HG03039 (cell line): ENCODE measurements at regions not wholly inside any gene's neighbourhood (a gene's known extent, or its start where the extent isn't known, plus 50 kb on each side); places are given as distances from the start of the nearest gene placed in this dataset.

Experiments
- ATAC-seq: cut with Tn5 transposase; IDR thresholded peaks from one replicate; pipeline ENCODE4 v1.9.1; 2021; ENCODE audit warnings: mild to moderate bottlenecking, moderate library complexity; ENCODE audit not compliant: unreplicated experiment

DNA sequence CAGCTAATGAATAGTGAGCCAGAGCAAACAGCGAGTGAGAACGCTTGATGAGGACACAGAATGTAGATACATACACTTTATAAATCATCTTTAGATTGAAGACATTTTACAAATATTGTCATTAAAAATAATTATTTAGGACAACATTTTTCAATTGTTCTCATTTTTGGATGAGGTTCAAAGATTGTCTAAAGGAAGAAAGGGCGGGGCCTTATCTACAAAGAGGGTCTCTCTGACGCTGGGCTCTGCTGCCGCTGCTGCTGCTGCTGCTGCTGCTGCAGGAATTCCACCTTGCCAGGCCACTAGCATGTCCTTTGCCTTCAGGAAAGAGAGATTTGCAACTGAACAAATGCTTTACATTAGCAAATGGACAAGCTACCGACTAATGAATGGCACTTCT, 220.7 kb upstream of the TMEM161B start:
- ATAC-seq, result no peak

DNA sequence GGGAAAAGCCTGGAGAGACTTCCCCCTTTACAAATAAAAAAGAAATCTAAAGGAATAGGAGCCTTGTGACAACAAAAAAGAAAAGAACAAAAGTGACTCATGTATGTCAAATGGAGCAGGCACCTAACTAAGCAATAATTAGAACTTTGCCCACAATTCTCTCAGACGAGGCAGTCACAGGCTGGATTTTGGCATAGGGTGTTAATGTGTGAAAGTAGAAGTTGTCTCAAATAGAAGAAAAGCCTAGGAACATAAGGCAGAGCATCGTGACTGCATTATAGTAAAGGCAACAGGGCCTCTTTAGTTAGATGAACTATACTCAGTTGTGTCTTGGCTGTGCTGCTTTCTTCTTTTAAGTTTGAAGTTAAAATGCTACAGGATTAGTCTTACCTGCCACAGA, 219.9 kb upstream of the TMEM161B start:
- ATAC-seq, result no peak

DNA sequence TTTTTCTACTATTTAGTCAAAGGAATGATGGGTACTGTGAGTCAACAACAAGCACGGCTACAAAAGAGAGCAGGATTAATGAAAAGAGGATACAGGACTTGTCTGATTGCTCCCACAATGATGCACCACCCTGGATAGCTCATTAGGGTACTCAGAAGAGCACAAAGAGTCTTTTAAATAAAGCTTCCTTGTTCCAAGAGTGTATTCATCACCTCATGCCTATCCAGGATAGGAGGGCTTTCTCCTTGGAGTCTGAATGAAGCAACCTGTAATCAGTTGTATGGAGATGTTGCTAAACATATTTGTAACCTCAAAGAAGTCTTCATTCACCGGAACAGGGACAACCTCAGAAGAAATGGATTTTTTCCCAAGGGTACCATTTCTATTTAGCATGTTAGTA, 219.5 kb upstream of the TMEM161B start:
- no peak for ATAC-seq

DNA sequence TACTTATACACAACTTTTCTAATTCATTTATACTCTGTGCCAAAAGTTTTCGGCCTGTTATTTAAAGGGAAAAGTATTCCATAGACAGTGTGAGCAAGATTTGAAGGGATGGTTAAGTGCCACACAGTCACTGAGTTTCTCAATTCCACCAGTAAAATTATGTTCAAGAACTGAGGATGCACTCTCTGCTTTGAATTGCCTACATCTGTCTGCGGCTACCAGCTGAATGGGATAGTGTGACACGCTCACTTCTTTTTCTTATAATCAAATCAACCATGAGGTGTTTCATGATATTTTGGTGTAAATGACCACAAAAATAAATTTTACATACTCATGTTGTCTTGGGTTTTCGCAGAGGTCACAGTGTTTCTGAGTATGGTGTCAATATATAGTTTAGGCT, 218.4 kb upstream of the TMEM161B start:
- ATAC-seq, result no peak

DNA sequence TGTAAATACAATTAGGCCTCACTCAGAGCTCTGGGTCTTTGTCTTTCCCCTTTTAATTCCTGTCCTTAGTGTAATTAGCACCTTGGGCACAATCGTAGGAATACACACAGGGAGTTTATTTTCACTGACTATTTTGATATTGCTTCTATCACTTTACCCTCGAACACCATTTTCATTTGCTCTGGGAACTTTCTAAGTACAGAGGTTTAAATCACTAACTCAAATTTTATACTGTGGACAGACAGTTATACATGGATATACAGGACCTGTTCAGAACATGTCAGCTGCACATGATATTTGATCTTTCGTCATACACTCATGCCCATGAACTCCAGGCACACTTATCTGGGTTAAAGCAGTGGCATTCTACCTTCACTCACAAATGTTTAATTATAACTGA, 217.8 kb upstream of the TMEM161B start:
- no peak for ATAC-seq

DNA sequence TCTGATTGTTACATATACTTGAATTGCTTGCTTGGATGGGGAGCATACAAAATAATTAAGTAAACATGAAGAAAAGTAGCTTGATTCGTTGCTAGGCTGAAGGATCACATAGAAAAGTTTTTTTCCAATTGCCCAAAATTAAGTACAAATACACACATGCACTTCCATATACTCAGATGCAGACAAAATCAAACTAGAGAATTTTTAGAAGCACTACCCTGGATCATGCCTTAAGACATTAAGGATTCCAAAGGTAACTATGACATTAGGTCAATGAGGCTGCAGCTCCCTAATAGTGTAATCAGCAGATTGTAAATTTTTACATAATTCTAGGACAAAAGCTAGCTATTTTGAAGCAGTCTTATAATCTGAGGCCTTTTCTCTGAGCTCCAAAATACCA, 216.9 kb upstream of the TMEM161B start:
- ATAC-seq, result no peak

DNA sequence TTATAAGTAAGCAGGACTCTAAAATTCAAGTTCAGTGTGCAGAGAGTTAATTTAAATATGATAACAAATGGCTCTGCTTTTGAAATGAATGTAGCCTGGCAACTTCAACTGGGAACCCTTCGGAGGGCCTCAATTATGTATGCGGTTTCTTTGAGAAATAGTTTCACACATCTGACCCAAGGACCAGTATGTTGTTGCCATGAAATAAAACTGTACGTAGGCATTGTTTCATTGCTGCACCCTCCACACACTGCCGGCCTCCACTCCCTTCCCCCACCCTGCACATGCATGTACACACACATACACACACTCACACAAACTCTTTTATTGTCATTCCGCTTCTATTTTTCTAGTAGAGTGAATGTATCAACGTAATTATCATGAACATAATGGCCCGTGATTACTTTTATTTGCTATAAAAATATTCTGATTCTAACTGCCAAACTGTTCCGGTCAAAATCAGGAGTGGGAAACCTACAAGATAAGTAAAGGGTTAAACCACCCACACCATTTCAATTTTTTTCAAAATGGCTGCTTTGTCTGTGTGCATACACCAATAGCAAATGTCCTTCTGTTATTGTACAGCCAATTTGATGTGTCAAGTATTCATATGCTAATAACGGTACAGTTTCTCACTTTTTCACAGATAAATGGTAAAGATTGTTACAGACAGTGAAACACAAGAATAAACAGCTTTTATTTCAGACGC, 215.5 kb upstream of the TMEM161B start:
- no peak for ATAC-seq

DNA sequence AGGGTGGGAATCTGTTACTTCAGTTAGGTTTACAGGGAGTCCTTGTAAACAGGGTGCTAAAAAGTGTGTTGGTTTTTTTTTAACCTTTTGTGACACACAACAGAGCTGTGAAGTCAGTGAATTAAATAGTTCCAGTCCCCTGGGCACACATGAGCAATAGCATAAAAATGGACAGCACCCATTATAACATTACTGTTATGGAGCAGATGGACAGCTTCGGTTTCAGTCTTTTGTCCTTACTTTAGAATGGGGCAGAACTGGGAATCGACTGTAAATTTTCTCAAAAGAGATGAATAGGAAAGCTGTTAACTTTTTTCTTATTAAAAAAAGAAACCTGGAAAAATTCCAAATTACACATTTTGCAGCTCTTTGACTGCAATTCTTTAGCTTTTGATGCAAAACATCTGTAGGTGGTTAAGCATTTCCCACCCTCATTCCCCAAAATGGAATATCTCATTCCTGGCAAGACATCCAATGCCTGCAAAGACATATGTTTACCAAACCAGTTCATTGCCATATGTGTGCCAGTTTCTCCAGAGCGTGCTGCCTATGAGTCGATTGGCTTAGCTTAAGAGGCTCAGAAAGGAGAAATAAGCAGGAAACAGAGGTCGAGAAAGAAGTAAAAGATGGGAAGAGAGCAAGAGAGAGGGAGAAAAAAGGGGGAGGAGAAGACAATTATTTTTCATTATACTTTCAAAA, 212.3 kb upstream of the TMEM161B start:
- no peak for ATAC-seq

DNA sequence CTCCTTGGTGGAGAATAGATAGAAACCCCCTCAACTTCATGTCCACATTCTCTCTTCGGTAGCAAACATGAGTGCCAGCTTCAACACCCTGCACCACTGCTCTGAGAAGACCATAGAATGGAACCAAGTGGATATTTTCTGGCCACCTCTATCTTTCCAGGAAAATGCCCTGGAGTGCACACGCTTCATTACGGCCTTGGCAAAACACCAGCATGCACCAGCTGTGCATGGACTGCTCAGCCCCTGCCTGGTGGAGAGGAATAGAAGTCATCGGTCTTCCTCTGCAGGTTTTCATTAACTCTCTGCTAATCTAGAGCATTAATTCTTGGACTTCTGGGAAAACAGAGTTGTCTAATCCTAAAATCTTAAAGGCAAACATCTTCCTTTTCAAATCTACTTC, 211.6 kb upstream of the TMEM161B start:
- no peak for ATAC-seq

DNA sequence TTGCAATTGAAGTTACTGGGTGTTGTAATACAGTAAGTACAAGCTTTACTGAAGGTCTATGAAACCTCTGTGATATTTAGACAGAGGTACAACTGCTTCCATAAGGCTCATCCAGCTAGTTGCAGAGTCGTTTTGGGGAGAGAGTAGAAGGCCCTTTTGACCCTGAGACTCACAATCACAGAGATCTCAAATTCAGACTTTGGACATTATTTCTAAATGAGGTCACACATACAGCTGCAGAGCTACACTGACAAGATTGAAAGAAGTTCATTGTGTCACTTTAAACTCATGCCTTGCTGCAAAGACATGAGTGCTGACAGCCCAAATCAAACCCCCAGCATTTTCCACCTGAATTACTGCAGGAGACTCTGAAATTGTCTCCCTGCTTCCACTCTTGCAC, 205.9 kb upstream of the TMEM161B start:
- no peak for ATAC-seq

DNA sequence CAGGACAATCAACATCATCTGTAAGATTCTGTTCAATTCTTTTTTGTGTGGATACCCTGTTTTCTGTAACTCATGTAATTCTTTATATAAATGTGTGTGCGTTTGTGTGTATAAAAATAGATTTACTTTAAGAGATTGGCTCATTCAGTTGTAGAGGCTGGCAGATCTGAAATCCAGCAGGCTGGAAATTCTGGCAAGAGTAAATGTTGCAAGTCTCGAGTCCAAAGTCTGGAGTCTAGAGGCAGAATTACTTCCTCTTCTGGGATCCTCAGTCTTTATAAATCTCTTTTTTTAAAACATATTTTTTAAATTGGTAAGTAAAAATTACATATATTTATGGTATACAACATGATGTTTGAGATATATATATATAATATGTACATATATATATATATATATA, 202.1 kb upstream of the TMEM161B start:
- no peak for ATAC-seq

DNA sequence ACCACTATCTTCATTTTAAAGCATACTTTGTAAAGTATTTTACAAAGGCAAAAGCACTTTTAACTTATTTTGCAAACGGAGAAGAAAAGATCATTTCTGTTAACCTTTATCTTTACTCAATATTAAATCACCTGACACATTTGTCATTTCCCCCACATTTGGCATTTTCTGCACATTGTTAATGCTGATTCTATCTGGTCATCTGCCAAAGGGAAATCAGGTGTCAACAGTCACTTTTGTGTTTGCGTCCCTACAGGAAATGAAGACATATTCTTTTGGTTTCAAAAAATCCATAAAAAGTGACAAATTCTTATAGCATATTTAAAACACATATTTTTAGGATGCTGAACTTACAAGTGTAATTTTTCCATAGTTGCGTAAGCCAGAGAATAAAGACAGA, 191.3 kb upstream of the TMEM161B start:
- ATAC-seq, result no peak

DNA sequence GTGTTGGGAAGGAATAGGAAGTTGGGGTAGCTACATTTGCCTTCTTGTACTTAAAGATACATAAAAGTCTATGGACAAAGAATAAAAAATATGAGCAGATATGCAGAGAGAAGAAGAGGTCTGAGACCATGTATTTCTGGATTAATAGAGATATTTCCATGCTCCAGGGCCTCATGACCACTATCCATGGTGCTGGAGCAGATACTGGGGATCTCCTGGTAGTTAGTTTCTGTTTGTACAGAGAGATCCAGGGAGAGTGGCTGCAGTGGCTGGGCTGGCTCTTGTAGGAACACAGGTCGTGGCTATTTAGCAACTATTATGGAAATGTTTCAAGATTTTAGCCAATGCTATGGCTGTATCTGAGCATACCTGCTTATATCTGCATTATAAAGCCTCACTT, 184.2 kb upstream of the TMEM161B start:
- ATAC-seq, result no peak

DNA sequence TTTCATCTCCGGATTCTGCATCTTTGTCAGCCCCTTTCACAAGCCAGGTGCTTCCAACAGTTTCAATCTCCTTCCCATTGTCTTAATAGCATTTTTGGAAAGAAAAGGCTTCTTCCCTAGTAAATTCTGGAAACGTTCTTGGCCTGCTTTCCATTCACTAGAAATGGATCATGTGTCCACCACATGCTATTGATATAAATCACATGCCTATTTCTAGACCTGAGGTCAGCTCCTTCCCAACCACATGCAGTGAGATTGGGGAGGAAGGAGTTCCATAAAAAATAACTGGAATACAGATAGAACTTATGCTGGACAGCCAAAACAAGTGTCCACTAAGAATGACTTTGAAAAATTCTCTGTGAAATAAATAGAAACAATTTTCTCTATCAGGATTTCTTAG, 181.6 kb upstream of the TMEM161B start:
- ATAC-seq, result no peak

DNA sequence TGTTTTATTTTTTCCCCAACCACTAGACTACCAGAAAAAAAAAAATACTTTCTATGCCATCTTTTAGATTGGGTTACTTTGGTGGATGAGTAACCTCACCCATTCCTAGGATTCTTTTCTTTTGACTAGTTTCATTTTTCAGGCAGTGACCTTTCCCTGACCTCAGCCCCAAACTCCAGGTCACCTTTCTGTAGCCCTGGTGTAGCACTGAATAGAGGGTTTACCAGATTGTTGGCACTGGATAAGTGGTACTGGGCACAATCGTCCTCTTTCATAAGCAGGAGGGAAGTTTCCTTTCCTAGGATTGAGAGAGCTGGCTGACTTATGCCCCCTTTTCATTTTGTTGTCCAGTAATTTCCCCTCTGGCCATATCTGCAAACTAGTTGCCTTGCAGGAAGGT, 169.4 kb upstream of the TMEM161B start:
- ATAC-seq, result no peak

DNA sequence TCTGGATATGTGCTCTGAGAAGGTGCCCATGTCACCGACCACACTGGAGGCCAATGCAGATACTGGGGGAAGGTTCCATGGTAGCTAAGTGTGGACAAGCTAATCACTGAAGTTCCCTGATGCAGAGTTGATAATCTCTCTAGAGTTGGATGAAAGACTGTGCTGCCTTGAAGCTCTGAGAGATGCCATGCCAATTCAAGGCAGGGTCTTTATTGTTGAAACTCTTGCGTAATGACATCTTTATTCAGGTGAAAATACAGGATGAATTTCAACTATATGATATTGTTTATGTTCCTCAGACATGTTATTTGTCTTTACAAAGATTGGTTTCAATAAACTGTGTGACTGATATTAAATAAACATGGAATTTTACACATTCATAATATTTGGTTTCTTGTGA, 167.6 kb upstream of the TMEM161B start:
- no peak for ATAC-seq

DNA sequence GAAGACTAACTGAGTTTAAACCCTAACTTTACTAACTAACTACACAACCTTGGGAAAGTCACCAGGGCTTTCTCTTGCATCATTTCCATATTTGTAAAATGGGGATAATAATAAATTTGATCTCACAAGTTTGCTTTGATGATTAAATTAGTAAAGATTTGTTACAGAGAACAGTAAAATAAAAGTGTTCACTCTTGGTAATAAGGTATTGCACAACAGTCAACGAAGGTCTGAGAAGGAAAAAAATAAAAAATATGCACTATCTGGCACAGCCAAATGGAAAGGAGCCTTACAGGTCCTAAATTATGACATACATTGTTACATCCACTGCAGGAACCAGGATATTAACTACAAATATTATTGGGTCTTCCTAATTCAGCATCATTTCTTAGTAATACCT, 160.0 kb upstream of the TMEM161B start:
- no peak for ATAC-seq

DNA sequence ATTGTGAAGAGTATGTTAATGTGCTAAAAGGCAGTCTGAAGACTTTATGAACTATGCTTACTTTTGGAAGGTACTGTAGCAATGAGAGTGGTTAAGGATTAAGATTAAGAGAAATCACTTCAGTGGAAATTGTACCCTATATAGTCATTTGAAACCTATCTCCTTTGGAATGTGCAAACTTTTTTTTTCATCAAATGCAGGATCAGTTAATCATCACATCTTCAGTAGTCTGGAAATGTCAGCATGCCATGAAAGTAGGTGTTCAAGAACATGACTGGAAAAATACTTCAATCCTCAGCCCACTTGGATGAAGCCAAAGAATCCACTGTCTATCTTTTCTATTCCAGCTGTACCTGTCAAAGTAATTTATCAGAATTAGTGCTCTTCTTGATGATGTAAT, 157.8 kb upstream of the TMEM161B start:
- no peak for ATAC-seq

DNA sequence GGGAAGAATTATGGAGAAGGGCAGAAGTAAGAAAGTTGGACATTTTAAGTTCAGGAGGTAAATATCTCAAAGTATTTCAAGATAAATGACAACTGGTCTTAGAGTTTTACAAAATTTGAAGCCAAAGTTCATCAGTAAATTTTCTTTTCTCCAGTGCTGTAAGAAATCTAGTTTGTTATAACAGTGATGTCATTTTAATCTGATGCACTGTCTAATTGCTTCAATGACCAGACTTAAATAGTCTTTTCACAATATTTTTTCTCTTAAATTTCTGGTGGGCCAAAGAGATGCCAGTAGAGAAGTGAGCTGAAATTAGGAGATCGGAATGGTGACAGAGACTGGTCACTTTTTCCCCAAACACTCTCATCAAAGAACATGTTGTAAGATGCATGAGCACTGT, 156.5 kb upstream of the TMEM161B start:
- ATAC-seq, result no peak

DNA sequence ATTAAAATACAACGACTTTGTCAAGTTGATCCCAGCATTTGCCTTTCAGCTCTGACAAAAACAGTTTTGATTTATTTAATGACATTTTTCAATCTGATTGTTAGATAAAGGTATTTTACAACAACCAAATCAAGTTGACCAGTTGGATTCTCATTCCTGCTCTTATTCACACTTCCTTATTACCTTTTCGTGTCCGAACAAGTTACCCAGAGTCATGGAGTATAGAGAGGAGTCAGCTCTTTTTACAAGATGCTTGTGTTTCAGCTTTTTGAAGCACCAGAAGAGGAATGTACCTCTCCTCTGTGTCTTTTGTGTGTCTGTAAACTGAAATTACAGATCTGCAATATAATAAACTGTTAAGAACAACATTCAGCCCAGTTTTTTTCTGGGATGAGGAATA, 151.3 kb upstream of the TMEM161B start:
- no peak for ATAC-seq

DNA sequence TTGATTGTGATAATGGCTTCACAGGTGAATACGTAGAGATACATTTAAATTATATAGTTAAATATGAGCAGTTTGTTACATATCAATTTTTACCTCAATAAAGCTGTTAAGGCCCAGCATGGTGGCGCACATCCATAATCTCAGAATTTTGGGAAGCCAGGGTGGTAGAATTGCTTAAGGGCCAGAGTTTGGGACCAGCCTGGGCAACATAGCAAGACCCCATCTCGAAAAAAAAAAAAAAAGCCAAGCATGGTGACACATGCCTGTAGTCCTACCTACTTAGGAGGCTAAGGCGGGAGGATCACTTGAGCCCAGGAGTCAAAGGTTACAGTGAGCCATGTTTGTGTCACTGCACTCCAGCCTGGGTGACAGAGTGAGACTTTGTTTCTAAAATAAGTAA, 138.7 kb upstream of the TMEM161B start:
- no peak for ATAC-seq

DNA sequence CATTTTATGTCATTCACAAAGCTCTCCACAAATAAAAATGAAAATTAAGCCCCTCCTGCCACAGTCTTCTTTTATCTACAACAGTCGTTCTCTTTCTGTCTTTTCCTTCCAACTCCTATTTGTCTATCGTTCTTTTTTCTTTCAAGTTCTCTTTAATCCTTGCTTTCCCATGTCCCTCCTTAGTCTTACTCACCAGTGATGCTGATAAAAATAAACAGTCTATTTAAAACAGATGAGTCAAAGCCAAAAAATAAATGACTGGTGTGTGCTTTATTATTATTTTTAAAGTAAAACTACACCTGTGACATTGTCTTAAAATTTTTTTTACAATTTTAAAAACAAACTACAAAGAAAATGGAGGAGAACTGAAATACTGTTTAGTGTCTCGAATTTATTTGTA, 137.1 kb upstream of the TMEM161B start:
- no peak for ATAC-seq

DNA sequence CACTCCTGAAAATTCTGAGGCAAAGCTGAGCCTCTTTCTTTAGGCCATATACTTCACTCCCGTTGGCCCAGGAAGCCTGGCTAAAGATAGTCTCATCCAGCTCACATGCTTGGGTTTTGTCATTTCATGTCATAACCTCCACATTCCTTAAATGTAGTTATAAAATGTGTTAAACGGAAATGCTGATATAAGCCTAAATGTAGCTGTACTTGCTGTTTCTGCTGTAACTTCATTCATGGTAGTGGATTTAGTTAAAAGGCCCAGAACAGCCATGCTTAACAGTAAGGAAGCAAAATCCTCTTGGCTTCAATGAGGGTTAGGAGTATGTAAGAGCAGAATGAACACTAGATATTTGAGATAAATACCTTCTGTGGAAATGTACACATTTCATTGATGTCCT, 135.8 kb upstream of the TMEM161B start:
- ATAC-seq, result no peak
